Pancreas (tissue), 10 donors: ENCODE measurements at regions not wholly inside any gene's neighbourhood (a gene's known extent, or its start where the extent isn't known, plus 50 kb on each side); places are given as distances from the start of the nearest gene placed in this dataset.

ENCODE experiments used
- ATAC-seq, 4 donors: fragments of 200-7000 bp; cut with Tn5 transposase; one replicate each; pipeline versions ENCODE4 v1.8.0 to v1.9.1; 2020; ENCODE audit warnings: mild to moderate bottlenecking in 4 of 4, moderate library complexity in 4 of 4
- DNase-seq, 6 donors: peaks; one replicate each; pipeline ENCODE4 v3.0.0-alpha.2; 2020
- FAIRE-seq: peaks from 2 replicates; lab custom pipeline; 2012; peaks lifted over from hg19 to GRCh38; lab: Jason Lieb, UNC
- H3K27ac ChIP-seq, 4 donors: fragments of 200-600 bp; sonication (generic); 1 replicate in 3 of 4; 2 replicates in 1 of 4; pipeline versions ENCODE4 v1.5.0 to v1.8.0; 2020
- H3K27me3 ChIP-seq, 4 donors: fragments of 200-600 bp; one replicate each; pipeline ENCODE4 v1.8.0; 2021
- H3K36me3 ChIP-seq, 3 donors: fragments of 200-600 bp; sonication (generic) in 1 of 3; one replicate each; pipeline versions ENCODE4 v1.5.0 to v1.8.0; 2020 to 2021
- H3K4me1 ChIP-seq, 3 donors: fragments of 200-600 bp; one replicate each; pipeline ENCODE4 v1.8.0; 2021
- H3K4me3 ChIP-seq, 4 donors: fragments of 200-600 bp; sonication (generic) in 2 of 4; one replicate each; pipeline versions ENCODE4 v1.5.0 to v1.8.0; 2020 to 2021
- H3K9me3 ChIP-seq, 4 donors: fragments of 200-600 bp; one replicate each; pipeline ENCODE4 v1.8.0; 2021
- WGBS, 2 donors: extraction: QIAGEN DNeasy Blood & Tissue Kit; methylation state at CpG; one replicate each; pipeline ENCODE4 v1.1.7; 2013; 5-methylcytosine and 5-hydroxymethylcytosine counted together
- intact Hi-C, 3 donors: fragments of 100-400 bp; cut with DNase I; formaldehyde crosslinking; loops; one replicate each; pipeline versions ENCODE4 v1.11.1 to v1.14.2; 2022
- TF ChIP-seq, protein P1 (sequence below), 4 donors: fragments of 200-600 bp; sonication (generic) in 3 of 4; IDR thresholded peaks; one replicate each; pipeline versions ENCODE4 v1.5.0 to v1.8.0; 2021; ENCODE audit warnings: antibody characterized with exemption in 4 of 4
- donor health status: healthy with polysubstance abuse.
- donor health status: DM: no; HTN: no; CAD: no; lungs with moderate emphysema.
- donor health status: DM: no; HTN: no; CAD: no.
- donor health status: control.
- donor health status: control.
- donor health status: Bipolar disorder and iron deficiency.
- donor health status: DM: yes; HTN: yes; CAD: no.
- donor health status: DM: no; HTN: no; CAD: no.
- donor health status: DM: no; HTN: no; CAD: no.
- donor health status: DM: yes; HTN: yes; CAD: no.

DNA sequence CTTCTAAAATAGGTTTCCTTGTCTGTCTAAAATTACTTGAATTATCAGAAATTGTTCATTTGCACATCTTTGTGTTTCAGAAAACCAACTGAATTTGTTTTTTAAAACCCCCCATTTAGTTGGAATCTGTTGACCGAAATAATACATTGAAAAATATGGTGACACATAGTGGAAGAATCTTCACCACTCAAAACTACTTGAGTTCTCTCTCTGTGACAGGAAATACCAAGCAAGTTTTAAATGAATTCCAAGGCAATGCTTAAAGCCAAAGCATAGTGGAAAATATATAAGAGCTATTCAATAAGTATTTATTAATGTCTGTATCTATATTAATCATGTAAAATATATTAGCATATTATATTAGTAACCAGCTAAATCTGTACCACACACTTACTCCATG is 224.9 kb upstream of the COL8A1 start:
- DNase-seq (no peak), FAIRE-seq (no peak), ATAC-seq (no peak)
- no peaks in the 10 kb centered on the region for H3K27me3 ChIP-seq
- no peak overlapping the region for H3K27ac ChIP-seq
- H3K9me3 ChIP-seq, result no peaks in the 10 kb centered on the region
- TF ChIP-seq, protein P1, sequence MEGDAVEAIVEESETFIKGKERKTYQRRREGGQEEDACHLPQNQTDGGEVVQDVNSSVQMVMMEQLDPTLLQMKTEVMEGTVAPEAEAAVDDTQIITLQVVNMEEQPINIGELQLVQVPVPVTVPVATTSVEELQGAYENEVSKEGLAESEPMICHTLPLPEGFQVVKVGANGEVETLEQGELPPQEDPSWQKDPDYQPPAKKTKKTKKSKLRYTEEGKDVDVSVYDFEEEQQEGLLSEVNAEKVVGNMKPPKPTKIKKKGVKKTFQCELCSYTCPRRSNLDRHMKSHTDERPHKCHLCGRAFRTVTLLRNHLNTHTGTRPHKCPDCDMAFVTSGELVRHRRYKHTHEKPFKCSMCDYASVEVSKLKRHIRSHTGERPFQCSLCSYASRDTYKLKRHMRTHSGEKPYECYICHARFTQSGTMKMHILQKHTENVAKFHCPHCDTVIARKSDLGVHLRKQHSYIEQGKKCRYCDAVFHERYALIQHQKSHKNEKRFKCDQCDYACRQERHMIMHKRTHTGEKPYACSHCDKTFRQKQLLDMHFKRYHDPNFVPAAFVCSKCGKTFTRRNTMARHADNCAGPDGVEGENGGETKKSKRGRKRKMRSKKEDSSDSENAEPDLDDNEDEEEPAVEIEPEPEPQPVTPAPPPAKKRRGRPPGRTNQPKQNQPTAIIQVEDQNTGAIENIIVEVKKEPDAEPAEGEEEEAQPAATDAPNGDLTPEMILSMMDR (IDR thresholded peaks at IDR 0.05), result no peak
- no peak overlapping the region for H3K4me3 ChIP-seq
- intact Hi-C loops, result no loop called here
- H3K36me3 ChIP-seq, result no peaks in the 10 kb centered on the region
- WGBS, 2 donors, result 52 to 74% methylated on average over 1 of the region's 1 CpG
- H3K4me1 ChIP-seq, result no peaks in the 10 kb centered on the region

DNA sequence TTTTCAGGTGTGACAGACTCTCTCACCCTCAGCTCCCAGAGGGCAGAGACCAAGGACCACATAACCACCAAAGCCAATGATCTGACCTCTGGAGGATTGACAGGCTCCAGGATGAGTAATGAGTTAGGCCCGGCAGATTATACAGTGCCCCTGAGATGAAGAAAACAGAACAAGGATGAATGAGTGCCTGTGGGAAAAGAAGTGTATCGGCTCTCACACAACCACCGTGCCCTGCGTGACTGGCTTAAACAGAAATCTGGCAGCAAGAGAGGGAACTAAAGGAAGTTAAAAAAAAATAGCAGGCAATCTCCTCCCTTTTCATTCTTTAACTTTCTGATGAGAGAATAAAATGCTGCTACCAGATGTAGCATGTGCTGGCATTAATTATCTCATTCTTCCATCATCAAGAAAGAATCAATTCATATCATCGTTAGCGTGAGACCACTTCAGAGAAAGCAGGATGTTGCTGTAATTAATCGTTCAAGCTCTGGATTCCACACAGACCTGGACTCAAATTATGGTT is 227.5 kb upstream of the COL8A1 start:
- intact Hi-C loops, result no loop called here
- no peaks in the 10 kb centered on the region for H3K36me3 ChIP-seq
- H3K27me3 ChIP-seq, result no peaks in the 10 kb centered on the region
- DNase-seq, result no peak
- FAIRE-seq, result no peak
- TF ChIP-seq, protein P1 (IDR thresholded peaks at IDR 0.05), result no peak
- H3K9me3 ChIP-seq, result no peaks in the 10 kb centered on the region
- ATAC-seq, result no peak
- no peak overlapping the region for H3K27ac ChIP-seq
- no peak overlapping the region for H3K4me3 ChIP-seq
- WGBS, 2 donors, result 8 to 17% methylated on average over 7 of the region's 7 CpGs
- H3K4me1 ChIP-seq, result no peaks in the 10 kb centered on the region

DNA sequence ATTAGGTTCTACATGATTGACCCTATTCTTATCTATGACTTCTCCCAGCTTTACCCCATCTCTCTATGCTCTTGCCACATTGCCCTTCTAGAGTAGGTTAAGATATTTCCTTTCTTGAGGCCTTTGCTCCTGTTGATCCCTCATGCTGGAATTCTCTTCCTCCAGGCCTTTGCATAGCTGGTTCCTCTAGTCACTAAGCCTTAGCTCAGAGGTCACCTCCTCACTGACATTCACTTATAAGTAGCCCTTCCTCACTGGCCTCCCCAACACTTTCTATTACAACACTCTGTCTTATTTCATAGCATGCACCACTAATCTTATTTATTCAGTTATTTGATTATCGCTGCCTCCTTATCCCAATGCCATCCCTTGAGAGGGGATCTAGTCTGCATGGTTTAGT is 228.4 kb upstream of the COL8A1 start:
- intact Hi-C loops, result no loop called here
- TF ChIP-seq, protein P1 (IDR thresholded peaks at IDR 0.05), result no peak
- no peak for DNase-seq
- Histone ChIP-seq H3K27me3 (no peaks in the 10 kb centered on the region), H3K4me3 (no peak overlapping the region), H3K36me3 (no peaks in the 10 kb centered on the region), H3K27ac (no peak overlapping the region), H3K4me1 (no peaks in the 10 kb centered on the region), H3K9me3 (no peaks in the 10 kb centered on the region)
- no peak for FAIRE-seq
- no peak for ATAC-seq
- WGBS, 2 donors, result 76 to 83% methylated on average over 1 of the region's 1 CpG

DNA sequence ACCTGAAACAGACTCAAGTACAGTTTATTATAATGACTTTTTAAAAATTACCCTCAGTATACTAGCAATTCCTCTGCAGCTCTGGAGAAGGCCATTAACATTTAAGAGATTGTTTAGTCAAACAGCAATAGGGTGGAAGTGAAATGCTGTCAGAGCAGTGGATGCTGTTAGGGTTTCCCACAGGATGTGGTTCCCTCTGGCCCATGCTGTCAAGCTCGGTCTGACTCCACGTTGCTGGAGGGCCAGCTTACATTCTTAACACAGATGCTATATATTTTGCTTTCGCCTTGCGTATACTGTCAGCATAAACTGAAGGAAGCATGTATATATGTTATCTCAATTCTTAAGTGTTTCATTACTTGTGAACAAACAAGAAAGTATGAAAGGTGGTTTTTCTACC is 231.1 kb upstream of the COL8A1 start:
- Histone ChIP-seq H3K27ac (no peak overlapping the region), H3K27me3 (no peaks in the 10 kb centered on the region), H3K36me3 (no peaks in the 10 kb centered on the region), H3K9me3 (no peaks in the 10 kb centered on the region), H3K4me3 (no peak overlapping the region), H3K4me1 (no peaks in the 10 kb centered on the region)
- no peak for FAIRE-seq
- TF ChIP-seq, protein P1 (IDR thresholded peaks at IDR 0.05), result no peak
- DNase-seq, result no peak
- no peak for ATAC-seq
- WGBS, 2 donors, result 56 to 74% methylated on average over 4 of the region's 4 CpGs
- intact Hi-C loops, result no loop called here

DNA sequence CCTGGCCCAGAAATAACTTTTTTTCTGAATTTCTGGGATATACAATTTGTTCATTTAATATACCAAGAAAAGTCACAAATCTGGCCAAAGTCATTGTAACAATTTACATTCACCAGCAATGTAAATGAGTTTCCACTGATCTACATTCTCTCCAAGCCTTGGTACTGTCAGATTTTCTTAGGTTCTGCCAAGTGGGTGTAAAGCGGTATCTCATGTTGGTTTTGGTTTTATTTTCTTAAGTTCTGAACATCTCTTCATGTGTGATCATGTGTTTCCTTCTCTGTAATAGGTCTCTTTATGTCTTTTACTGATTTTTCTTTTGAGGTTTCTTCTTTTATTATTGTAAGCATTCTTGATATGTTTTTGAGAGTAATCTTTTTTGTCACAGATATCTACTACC is 235.6 kb upstream of the COL8A1 start:
- Histone ChIP-seq H3K36me3 (no peaks in the 10 kb centered on the region), H3K4me3 (no peak overlapping the region), H3K27me3 (no peaks in the 10 kb centered on the region), H3K27ac (no peak overlapping the region), H3K9me3 (no peaks in the 10 kb centered on the region), H3K4me1 (no peaks in the 10 kb centered on the region)
- intact Hi-C loops, result no loop called here
- WGBS, 2 donors, result 85 to 100% methylated on average over 1 of the region's 1 CpG
- DNase-seq (no peak), ATAC-seq (no peak), FAIRE-seq (no peak)
- TF ChIP-seq, protein P1 (IDR thresholded peaks at IDR 0.05), result no peak
